NT2/D1 (cell line): ENCODE measurements at regions not wholly inside any gene's neighbourhood (a gene's known extent, or its start where the extent isn't known, plus 50 kb on each side); places are given as distances from the start of the nearest gene placed in this dataset.

Source experiments
- YY1 ChIP-seq: IDR thresholded peaks from 2 replicates; pipeline ENCODE4 v1.6.1; 2011; ENCODE audit not compliant: insufficient read length, insufficient read depth
- ZNF274 ChIP-seq: IDR thresholded peaks from 2 replicates; pipeline ENCODE4 v1.6.1; 2011; ENCODE audit warnings: mild to moderate bottlenecking, low read depth, low read length

DNA sequence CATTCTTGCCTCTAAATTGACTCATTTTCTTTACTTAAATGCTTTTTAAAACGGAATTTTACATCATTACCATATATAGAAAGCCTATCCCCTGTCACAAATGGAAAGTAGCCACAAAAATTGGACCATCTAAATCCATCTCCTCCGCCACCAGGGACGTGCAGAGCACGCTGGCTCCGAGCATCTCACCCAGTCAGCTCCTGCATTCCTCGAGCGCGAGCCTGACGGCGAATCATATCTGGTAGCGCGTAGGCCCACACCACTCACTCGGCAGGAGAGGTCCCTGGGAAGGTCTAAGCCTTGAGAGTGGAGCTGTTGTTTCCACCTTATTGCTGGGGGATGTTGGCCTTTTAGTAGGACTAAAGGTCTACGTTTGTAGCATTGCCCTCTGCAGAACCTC lies 152.4 kb downstream of the TRIM29 start:
- no peak for TF ChIP-seq YY1
- no peak for TF ChIP-seq ZNF274
